ENCODE measurements at regions not wholly inside any gene's neighbourhood (a gene's known extent, or its start where the extent isn't known, plus 50 kb on each side); places are given as distances from the start of the nearest gene placed in this dataset.

DNA sequence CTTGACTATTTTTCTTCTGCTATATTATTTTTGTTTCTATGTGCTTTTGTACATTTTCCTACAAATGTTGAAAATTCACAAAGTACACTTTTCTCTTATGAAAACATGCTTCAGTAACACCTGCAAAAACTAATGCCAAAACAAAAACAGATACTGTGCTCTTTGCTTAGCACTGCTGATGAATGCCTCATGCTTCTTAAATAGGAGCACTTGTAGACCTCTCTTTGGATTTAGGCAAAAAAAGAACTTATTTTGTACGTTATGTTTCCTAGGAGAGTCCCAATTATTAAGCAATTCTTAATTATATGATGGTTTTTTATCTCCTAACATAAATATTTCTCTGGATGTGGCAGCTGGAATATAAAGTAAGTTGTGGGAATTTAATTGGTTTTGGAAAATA lies 285.0 kb upstream of the ARSJ start:
- TF ChIP-seq, protein P1, sequence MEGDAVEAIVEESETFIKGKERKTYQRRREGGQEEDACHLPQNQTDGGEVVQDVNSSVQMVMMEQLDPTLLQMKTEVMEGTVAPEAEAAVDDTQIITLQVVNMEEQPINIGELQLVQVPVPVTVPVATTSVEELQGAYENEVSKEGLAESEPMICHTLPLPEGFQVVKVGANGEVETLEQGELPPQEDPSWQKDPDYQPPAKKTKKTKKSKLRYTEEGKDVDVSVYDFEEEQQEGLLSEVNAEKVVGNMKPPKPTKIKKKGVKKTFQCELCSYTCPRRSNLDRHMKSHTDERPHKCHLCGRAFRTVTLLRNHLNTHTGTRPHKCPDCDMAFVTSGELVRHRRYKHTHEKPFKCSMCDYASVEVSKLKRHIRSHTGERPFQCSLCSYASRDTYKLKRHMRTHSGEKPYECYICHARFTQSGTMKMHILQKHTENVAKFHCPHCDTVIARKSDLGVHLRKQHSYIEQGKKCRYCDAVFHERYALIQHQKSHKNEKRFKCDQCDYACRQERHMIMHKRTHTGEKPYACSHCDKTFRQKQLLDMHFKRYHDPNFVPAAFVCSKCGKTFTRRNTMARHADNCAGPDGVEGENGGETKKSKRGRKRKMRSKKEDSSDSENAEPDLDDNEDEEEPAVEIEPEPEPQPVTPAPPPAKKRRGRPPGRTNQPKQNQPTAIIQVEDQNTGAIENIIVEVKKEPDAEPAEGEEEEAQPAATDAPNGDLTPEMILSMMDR (IDR thresholded peaks at IDR 0.05; ENCODE audit: insufficient read depth, low read depth, low read length), result no peak
- DNase-seq (ENCODE audit: low read depth), result no peak
- no peak overlapping the region for H3K4me3 ChIP-seq (ENCODE audit: low read depth, low read length)

DNA sequence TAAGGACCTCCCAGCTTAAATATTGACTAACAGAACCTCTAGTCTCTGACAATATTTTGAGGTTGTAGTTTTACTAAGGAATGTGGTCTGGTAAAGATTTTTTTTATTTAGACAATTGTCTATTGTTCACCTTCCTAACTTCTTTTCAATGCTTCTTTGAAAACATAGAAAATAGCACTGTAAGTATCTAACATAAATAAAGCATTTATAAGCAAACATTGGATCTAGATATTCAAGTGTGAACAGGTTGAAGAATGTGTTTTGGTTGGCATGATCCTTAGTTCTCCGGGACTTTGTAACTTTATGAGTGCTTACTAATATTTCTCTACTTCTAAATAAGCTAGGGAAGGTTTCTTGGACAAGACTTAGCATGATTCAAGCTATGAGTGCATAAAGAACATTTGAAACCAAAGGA lies 285.4 kb upstream of the ARSJ start:
- no peak for DNase-seq (ENCODE audit: low read depth)
- no peak overlapping the region for H3K4me3 ChIP-seq (ENCODE audit: low read depth, low read length)
- TF ChIP-seq, protein P1 (IDR thresholded peaks at IDR 0.05; ENCODE audit: insufficient read depth, low read depth, low read length), result no peak

- no peak overlapping the region for H3K4me3 ChIP-seq (ENCODE audit: low read depth, low read length)
- TF ChIP-seq, protein P1 (IDR thresholded peaks at IDR 0.05; ENCODE audit: insufficient read depth, low read depth, low read length), result no peak
- DNase-seq (ENCODE audit: low read depth), result no peak
Observed at GRCh38 chr4:114265342-114265741, 285.9 kb upstream of the ARSJ start.

DNA sequence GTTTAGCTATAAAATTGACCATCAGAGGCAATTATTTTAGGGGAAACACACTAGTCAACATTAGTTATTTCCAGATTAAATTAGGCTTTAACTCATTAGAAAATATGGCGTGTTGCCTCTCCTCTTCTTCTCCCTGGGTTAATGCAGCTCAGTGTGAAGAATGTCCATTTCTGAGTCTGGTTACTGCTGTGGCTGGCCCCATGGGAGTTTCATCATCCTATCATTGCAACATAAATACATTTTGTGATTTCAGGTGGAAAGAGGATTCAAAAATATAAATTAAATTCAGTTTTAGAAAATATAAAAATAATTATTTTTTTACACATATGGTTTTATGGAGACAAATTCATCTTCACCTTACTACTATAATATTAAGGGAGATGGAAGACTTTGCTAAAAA lies 288.5 kb upstream of the ARSJ start:
- DNase-seq (ENCODE audit: low read depth), result no peak
- TF ChIP-seq, protein P1 (IDR thresholded peaks at IDR 0.05; ENCODE audit: insufficient read depth, low read depth, low read length), result no peak

GRCh38 chr4:114271031-114271430 lies 291.6 kb upstream of the ARSJ start:
- TF ChIP-seq, protein P1 (IDR thresholded peaks at IDR 0.05; ENCODE audit: insufficient read depth, low read depth, low read length), result no peak
- H3K4me3 ChIP-seq (ENCODE audit: low read depth, low read length), result no peak overlapping the region
- DNase-seq (ENCODE audit: low read depth), result no peak

More for the DNA sequence above, 288.5 kb upstream of the ARSJ start:
- no peak overlapping the region for H3K4me3 ChIP-seq (ENCODE audit: low read depth, low read length)

DNA sequence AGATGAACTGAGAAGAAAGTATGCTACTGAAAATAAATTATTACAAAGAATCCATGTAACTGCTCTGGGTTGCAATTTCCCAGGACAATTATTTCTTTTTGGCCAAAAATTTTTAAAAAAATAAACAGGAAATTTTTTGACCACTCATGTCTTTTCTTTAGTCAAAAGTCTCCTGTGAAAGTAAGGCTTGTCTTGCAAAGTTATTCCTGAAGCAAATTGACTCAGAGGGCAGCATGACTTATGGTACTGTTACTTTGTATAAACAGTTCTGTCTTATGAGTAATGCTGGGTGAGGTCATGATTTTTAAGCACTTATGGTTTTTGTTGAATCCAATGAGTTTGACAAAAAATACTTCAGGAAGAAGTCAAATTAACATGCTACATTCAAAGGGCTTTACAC lies 292.8 kb upstream of the ARSJ start:
- TF ChIP-seq, protein P1 (IDR thresholded peaks at IDR 0.05; ENCODE audit: insufficient read depth, low read depth, low read length), result no peak
- H3K4me3 ChIP-seq (ENCODE audit: low read depth, low read length), result no peak overlapping the region
- peak; percentile 88 for DNase-seq (ENCODE audit: low read depth)

DNA sequence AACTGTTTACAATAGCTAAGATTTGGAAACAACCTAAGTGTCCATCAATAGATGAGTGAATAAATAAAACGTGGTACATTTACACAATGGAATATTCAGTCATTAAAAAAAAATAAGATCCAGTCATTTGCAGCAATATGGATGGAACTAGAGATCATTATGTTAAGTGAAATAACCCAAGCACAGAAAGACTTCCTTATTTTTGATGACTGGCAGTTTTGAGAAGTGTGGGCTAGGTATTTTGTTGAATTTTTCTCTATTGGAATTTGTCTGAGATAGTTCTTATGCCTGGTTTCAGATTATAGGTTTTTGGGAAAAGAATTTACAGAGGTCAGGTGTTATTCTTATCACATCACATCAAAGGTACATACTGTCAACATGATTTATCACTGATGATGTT lies 293.8 kb upstream of the ARSJ start:
- DNase-seq (ENCODE audit: low read depth), result no peak
- no peak overlapping the region for H3K4me3 ChIP-seq (ENCODE audit: low read depth, low read length)
- TF ChIP-seq, protein P1 (IDR thresholded peaks at IDR 0.05; ENCODE audit: insufficient read depth, low read depth, low read length), result no peak

All from fibroblast of villous mesenchyme (primary cell).